ENCODE measurements at regions not wholly inside any gene's neighbourhood (a gene's known extent, or its start where the extent isn't known, plus 50 kb on each side); places are given as distances from the start of the nearest gene placed in this dataset.

- no peak overlapping the region for H3K27ac ChIP-seq
- TF ChIP-seq ZFX (IDR thresholded peaks at IDR 0.05) = no peak
- TF ChIP-seq CTCF (conservative IDR thresholded peaks at IDR 0.05) = peak; percentile 66
Observed at GRCh38 chr20:7113577-7114466, 346.3 kb downstream of the BMP2 start.

- no peak for TF ChIP-seq CTCF (conservative IDR thresholded peaks at IDR 0.05)
- TF ChIP-seq ZFX (IDR thresholded peaks at IDR 0.05) = no peak
Observed at GRCh38 chr20:7123457-7123856, 356.0 kb downstream of the BMP2 start.

GRCh38 chr20:7124120-7124519, 356.6 kb downstream of the BMP2 start:
- TF ChIP-seq CTCF (conservative IDR thresholded peaks at IDR 0.05) = no peak
- TF ChIP-seq ZFX (IDR thresholded peaks at IDR 0.05) = no peak
- no peak overlapping the region for H3K27ac ChIP-seq

More at GRCh38 chr20:7123457-7123856, 356.0 kb downstream of the BMP2 start:
- H3K27ac ChIP-seq = no peak overlapping the region

GRCh38 chr20:7136886-7137285, 369.4 kb downstream of the BMP2 start:
- no peak overlapping the region for H3K27ac ChIP-seq
- TF ChIP-seq CTCF (conservative IDR thresholded peaks at IDR 0.05) = no peak

GRCh38 chr20:7137395-7138151, 370.1 kb downstream of the BMP2 start:
- no peak overlapping the region for H3K27ac ChIP-seq
- TF ChIP-seq CTCF (conservative IDR thresholded peaks at IDR 0.05) (no peak), ZFX (IDR thresholded peaks at IDR 0.05) (no peak)

GRCh38 chr20:7144464-7144863, 377.0 kb downstream of the BMP2 start:
- TF ChIP-seq ZFX (IDR thresholded peaks at IDR 0.05) (no peak), CTCF (conservative IDR thresholded peaks at IDR 0.05) (no peak)
- no peak overlapping the region for H3K27ac ChIP-seq
